Astrocyte (in vitro differentiated cells and primary cell): ENCODE measurements at regions not wholly inside any gene's neighbourhood (a gene's known extent, or its start where the extent isn't known, plus 50 kb on each side); places are given as distances from the start of the nearest gene placed in this dataset.

Experiments used
- CTCF ChIP-seq: IDR thresholded peaks from 2 replicates; pipeline ENCODE4 v1.5.1; 2011; ENCODE audit warnings: low read depth, mild to moderate bottlenecking, inconsistent platforms, low read length, moderate library complexity; ENCODE audit not compliant: insufficient read depth
- EZH2 ChIP-seq: IDR thresholded peaks from 2 replicates; pipeline ENCODE4 v1.6.1; 2012; ENCODE audit warnings: mild to moderate bottlenecking, low read length, inconsistent platforms; ENCODE audit not compliant: insufficient read depth

- TF ChIP-seq CTCF (no peak), EZH2 (no peak)
These were observed 257.6 kb upstream of the DOK6 start for GRCh38 chr18:69143084-69143483.
